IMR-90 (cell line): ENCODE measurements at regions not wholly inside any gene's neighbourhood (a gene's known extent, or its start where the extent isn't known, plus 50 kb on each side); places are given as distances from the start of the nearest gene placed in this dataset.
A peak's percentile ranks its signal among the peaks of the same experiment; 100 is the strongest.

Experiments used
- ATAC-seq: fragments of 200-7000 bp; cut with Tn5 transposase; 2 replicates; pipeline ENCODE4 v1.9.1; 2020; ENCODE audit warnings: low read depth, mild to moderate bottlenecking, moderate library complexity
- BruUV-seq: library from RNA; stranded (reverse); fragments of 400-500 nt; replicated peaks from 2 replicates; lab custom pipeline; 2021; lab: Mats Ljungman, UMichigan
- CTCF ChIA-PET: fragments of 300-600 bp; formaldehyde crosslinking; extraction: SDS; loops from one replicate; lab custom pipeline; 2021; ENCODE audit warnings: antibody characterized with exemption; lab: Yijun Ruan, JAX
- POLR2A ChIA-PET: fragments of 300-600 bp; sonication (Branson Sonifier 250); formaldehyde crosslinking; loops from one replicate; lab custom pipeline; 2022; ENCODE audit warnings: antibody characterized with exemption; ENCODE audit not compliant: unreplicated experiment; lab: Charles Lee
- DNase-seq: peaks from one replicate; pipeline ENCODE4 v3.0.0; 2013
- H2AFZ ChIP-seq: replicated peaks from 2 replicates; pipeline ENCODE3; 2013; ENCODE audit warnings: low read length, mild to moderate bottlenecking; ENCODE audit not compliant: poor library complexity
- H2AK5ac ChIP-seq: 2 replicates; pipeline ENCODE4 v1.6.1; 2013; ENCODE audit warnings: low read depth, low read length, inconsistent platforms
- H2AK9ac ChIP-seq: replicated peaks from 2 replicates; pipeline ENCODE3; 2013; ENCODE audit warnings: mild to moderate bottlenecking, low read depth, low read length, moderate library complexity; ENCODE audit not compliant: poor library complexity
- H2BK120ac ChIP-seq: 2 replicates; pipeline ENCODE4 v1.6.1; 2013; ENCODE audit warnings: low read depth, low read length, inconsistent platforms
- H2BK15ac ChIP-seq: 3 replicates; pipeline ENCODE4 v1.6.1; 2013; ENCODE audit warnings: low read depth, low read length, inconsistent platforms
- H2BK20ac ChIP-seq: 2 replicates; pipeline ENCODE4 v1.6.1; 2013; ENCODE audit warnings: low read depth, mild to moderate bottlenecking, inconsistent platforms, low read length, moderate library complexity
- H2BK5ac ChIP-seq: 2 replicates; pipeline ENCODE4 v1.6.1; 2013; ENCODE audit warnings: mild to moderate bottlenecking, low read depth, low read length, inconsistent platforms; ENCODE audit not compliant: poor library complexity, severe bottlenecking
- H3K14ac ChIP-seq: replicated peaks from 2 replicates; pipeline ENCODE4 v1.6.1; 2013; ENCODE audit warnings: low read depth, low read length, inconsistent platforms
- H3K18ac ChIP-seq: 2 replicates; pipeline ENCODE4 v1.6.1; 2013; ENCODE audit warnings: low read depth, low read length, control low read depth
- H3K23ac ChIP-seq: 2 replicates; pipeline ENCODE4 v1.6.1; 2013; ENCODE audit warnings: low read depth, low read length, inconsistent platforms
- H3K27ac ChIP-seq: 2 replicates; pipeline ENCODE4 v1.5.1; 2013; ENCODE audit warnings: mild to moderate bottlenecking, control low read depth, low read length; ENCODE audit not compliant: insufficient read depth
- H3K27me3 ChIP-seq: 2 replicates; pipeline ENCODE4 v1.6.1; 2013; ENCODE audit warnings: low read length; ENCODE audit not compliant: control insufficient read depth, insufficient read depth
- H3K36me3 ChIP-seq: 2 replicates; pipeline ENCODE4 v1.6.1; 2013; ENCODE audit warnings: low read length, mixed read lengths; ENCODE audit not compliant: control insufficient read depth, insufficient read depth
- H3K4ac ChIP-seq: 2 replicates; pipeline ENCODE4 v1.6.1; 2013; ENCODE audit warnings: low read depth, low read length, inconsistent platforms
- H3K4me1 ChIP-seq: 2 replicates; pipeline ENCODE4 v1.6.1; 2013; ENCODE audit warnings: low read length, mixed read lengths; ENCODE audit not compliant: control insufficient read depth, insufficient read depth
- H3K4me2 ChIP-seq: 2 replicates; pipeline ENCODE4 v1.6.1; 2013; ENCODE audit warnings: low read depth, mild to moderate bottlenecking, control low read depth, low read length, moderate library complexity
- H3K4me3 ChIP-seq: 2 replicates; pipeline ENCODE4 v1.5.1; 2013; ENCODE audit warnings: low read depth, mild to moderate bottlenecking, control low read depth, low read length, moderate library complexity; ENCODE audit not compliant: insufficient read depth
- H3K56ac ChIP-seq: 2 replicates; pipeline ENCODE4 v1.6.1; 2013; ENCODE audit warnings: low read length, inconsistent platforms; ENCODE audit not compliant: insufficient read depth; ENCODE audit errors: extremely low read depth
- H3K79me1 ChIP-seq, 2 experiments: 2 replicates each; pipeline ENCODE4 v1.6.1; 2013; ENCODE audit warnings: low read length in 2 of 2, inconsistent platforms in 1 of 2, low read depth in 1 of 2
- H3K9ac ChIP-seq: 2 replicates; pipeline ENCODE4 v1.6.1; 2013; ENCODE audit warnings: low read depth, low read length, control low read depth
- H3K9me1 ChIP-seq: 2 replicates; pipeline ENCODE4 v1.6.1; 2013; ENCODE audit warnings: low read length, inconsistent platforms; ENCODE audit not compliant: insufficient read depth
- H3K9me3 ChIP-seq: 2 replicates; pipeline ENCODE4 v1.6.1; 2013; ENCODE audit warnings: low read length; ENCODE audit not compliant: control insufficient read depth, insufficient read depth
- H4K20me1 ChIP-seq: 2 replicates; pipeline ENCODE4 v1.6.1; 2013; ENCODE audit warnings: low read length, inconsistent platforms; ENCODE audit not compliant: insufficient read depth
- H4K5ac ChIP-seq: 2 replicates; pipeline ENCODE4 v1.6.1; 2013; ENCODE audit warnings: mild to moderate bottlenecking, low read depth, low read length, control low read depth
- H4K8ac ChIP-seq, 2 experiments: 2 replicates each; pipeline ENCODE4 v1.6.1; 2013; ENCODE audit warnings: low read depth in 2 of 2, low read length in 2 of 2, control low read depth in 1 of 2, inconsistent platforms in 1 of 2
- H4K91ac ChIP-seq: 2 replicates; pipeline ENCODE4 v1.6.1; 2013; ENCODE audit warnings: low read depth, low read length, inconsistent platforms; ENCODE audit not compliant: insufficient read depth
- ELK1 ChIP-seq: fragments of 150-350 bp; IDR thresholded peaks from 2 replicates; pipeline ENCODE4 v1.6.1; 2016; ENCODE audit warnings: low read depth, mild to moderate bottlenecking, low read length, moderate library complexity, borderline replicate concordance
- MAFK ChIP-seq: IDR thresholded peaks from 2 replicates; pipeline ENCODE4 v1.6.1; 2012; ENCODE audit warnings: low read depth, low read length, improper control_type of control experiment
- MXI1 ChIP-seq: IDR thresholded peaks from 2 replicates; pipeline ENCODE4 v1.6.1; 2012; ENCODE audit warnings: low read depth, mild to moderate bottlenecking, low read length, moderate library complexity, borderline replicate concordance
- NFE2L2 ChIP-seq: fragments of 150-350 bp; IDR thresholded peaks from 2 replicates; pipeline ENCODE4 v1.6.1; 2016; ENCODE audit warnings: low read depth, mild to moderate bottlenecking, low read length
- WGBS, 2 experiments: methylation state at CpG; one replicate each; pipeline versions ENCODE4 v1.1.5 to v1.1.7; 2013; ENCODE audit warnings: missing lambda C conversion rate in 2 of 2; ENCODE audit not compliant: insufficient read length in 1 of 2; ENCODE audit errors: extremely low coverage in 2 of 2; 5-methylcytosine and 5-hydroxymethylcytosine counted together
- dilution Hi-C: fragments of 300-500 bp; cut with HindIII; formaldehyde crosslinking; loops from one replicate; pipeline ENCODE4 v1.14.3; 2018; ENCODE audit warnings: low sequenced_read_pairs; ENCODE audit not compliant: unreplicated experiment
- in situ Hi-C: fragments of 300-500 bp; cut with MboI; formaldehyde crosslinking; loops from 3 replicates; pipeline ENCODE4 v1.14.3; 2019; ENCODE audit warnings: low sequenced_read_pairs, inconsistent platforms, mixed read lengths
- intact Hi-C: fragments of 100-400 bp; cut with micrococcal nuclease; formaldehyde crosslinking; loops from 2 replicates; pipeline ENCODE4 v1.10.0; 2022

- peak overlapping the region; percentile 79 to 88 for H4K8ac ChIP-seq
- H3K27ac ChIP-seq = peak overlapping the region; percentile 61; the same call in 1 of the 2 replicates
- POLR2A ChIA-PET = interaction anchor here (0.6 kb wide), 1 partner anchor 330 kb away, joined by 3 read pairs; no protein-coding TSS in a partner anchor
- peak overlapping the region; percentile 47; the same call in 1 of the 2 replicates for H2AK5ac ChIP-seq
- in situ Hi-C loops (no loop called here), dilution Hi-C loops (no loop called here), intact Hi-C loops (no loop called here)
- H3K9me3 ChIP-seq = no peaks in the 10 kb centered on the region
- no peaks in the 10 kb centered on the region for H3K36me3 ChIP-seq
- H4K20me1 ChIP-seq = no peaks in the 10 kb centered on the region
- H2BK5ac ChIP-seq = peak overlapping the region; percentile 99
- H2BK120ac ChIP-seq = peak overlapping the region; percentile 95
- no peak for TF ChIP-seq MXI1
- TF ChIP-seq NFE2L2 = no peak
- no peak for TF ChIP-seq ELK1
- TF ChIP-seq MAFK = no peak
- peak overlapping the region; percentile 54; the same call in 1 of the 2 replicates for H3K56ac ChIP-seq
- peaks cover 5% of the 10 kb centered on the region; the same call in 1 of the 2 replicates for H3K9me1 ChIP-seq
- H2AK9ac ChIP-seq = no peak overlapping the region
- peaks cover 22% of the 10 kb centered on the region for H3K4me1 ChIP-seq
- H2BK20ac ChIP-seq = peak overlapping the region; percentile 92
- H3K9ac ChIP-seq = no peak overlapping the region
- peaks cover 0 to 5% of the 10 kb centered on the region in 2 experiments; a peak in 1 of 4 replicates for H3K79me1 ChIP-seq
- peak overlapping the region; percentile 66; the same call in 1 of the 2 replicates for H3K23ac ChIP-seq
- H3K4ac ChIP-seq = peak overlapping the region; percentile 91
- H3K4me2 ChIP-seq = no peak overlapping the region; the same call in 1 of the 2 replicates
- no peaks in the 10 kb centered on the region for H3K27me3 ChIP-seq
- no TSS peak for BruUV-seq
- peak overlapping the region; percentile 73 for H2AFZ ChIP-seq
- H4K5ac ChIP-seq = peak overlapping the region; percentile 89
- H3K14ac ChIP-seq = peak overlapping the region; percentile 92
- WGBS, 2 experiments = no CpG with 5 or more reads among the region's 1 CpG
- ATAC-seq = no peak
- DNase-seq = no peak
- H3K18ac ChIP-seq = peak overlapping the region; percentile 87
- H4K91ac ChIP-seq = peak overlapping the region; percentile 92
- CTCF ChIA-PET = interaction anchor here (0.9 to 1.6 kb wide), 4 partner anchors 11 to 739 kb away, joined by 3 to 7 read pairs (median 4); partner anchors contain the start of gene THBS1
- peak overlapping the region; percentile 87; the same call in 2 of the 3 replicates for H2BK15ac ChIP-seq
- no peak overlapping the region for H3K4me3 ChIP-seq
Measured at GRCh38 chr15:38842226-38842625, 277.6 kb upstream of the RASGRP1 start.
